Activated CD4-positive, alpha-beta T cell treated with anti-CD3 and anti-CD28 coated beads for 36 hours (primary cell): ENCODE measurements at regions not wholly inside any gene's neighbourhood (a gene's known extent, or its start where the extent isn't known, plus 50 kb on each side); places are given as distances from the start of the nearest gene placed in this dataset.
"Not testable (repeated sequence)": the region's sequence is repeated elsewhere in the genome, so short reads cannot be mapped to it uniquely, and the experiment has no call there.

Experiments used
- ATAC-seq: fragments of 200-7000 bp; cut with Tn5 transposase; one replicate; pipeline ENCODE4 v1.10.0; 2021; ENCODE audit warnings: mild to moderate bottlenecking, moderate library complexity
- CTCF ChIA-PET: fragments of 350-600 bp; sonication (Branson Sonifier 250); formaldehyde crosslinking; loops from one replicate; lab custom pipeline; 2021; ENCODE audit warnings: antibody characterized with exemption; lab: Charles Lee
- POLR2A ChIA-PET: fragments of 350-600 bp; sonication (Branson Sonifier 250); formaldehyde crosslinking; loops from one replicate; lab custom pipeline; 2021; ENCODE audit warnings: antibody characterized with exemption, inconsistent platforms; lab: Charles Lee
- DNase-seq: peaks from one replicate; pipeline ENCODE4 v3.0.0-alpha.2; 2020
- H3K27ac Mint-ChIP-seq: one replicate; pipeline ENCODE4 v1.8.0; 2021; ENCODE audit warnings: mixed read lengths
- H3K27me3 Mint-ChIP-seq: one replicate; pipeline ENCODE4 v1.8.0; 2021; ENCODE audit warnings: mixed read lengths
- H3K36me3 Mint-ChIP-seq: one replicate; pipeline ENCODE4 v1.8.0; 2021; ENCODE audit warnings: low read depth, mixed read lengths
- H3K4me1 Mint-ChIP-seq: one replicate; pipeline ENCODE4 v1.8.0; 2021; ENCODE audit warnings: mixed read lengths
- H3K4me3 Mint-ChIP-seq: one replicate; pipeline ENCODE4 v1.8.0; 2021; ENCODE audit warnings: mild to moderate bottlenecking, moderate library complexity, mixed read lengths
- H3K9me3 Mint-ChIP-seq: one replicate; pipeline ENCODE4 v1.8.0; 2021; ENCODE audit warnings: low read depth, mixed read lengths
- intact Hi-C, 2 experiments: fragments of 100-400 bp; cut with DNase I in 1 of 2; cut with micrococcal nuclease in 1 of 2; formaldehyde crosslinking; loops; one replicate each; pipeline versions ENCODE4 v1.14.2 to v1.15.1; 2022 to 2024; cut with DNase I, micrococcal nuclease

- H3K4me3 Mint-ChIP-seq = no peak overlapping the region
- POLR2A ChIA-PET = no interaction called here
- intact Hi-C loops = no loop called here
- CTCF ChIA-PET = interaction anchor here (0.6 kb wide), 1 partner anchor 132 kb away, joined by 3 read pairs; no protein-coding TSS in a partner anchor
- peaks cover 4% of the 10 kb centered on the region for H3K27me3 Mint-ChIP-seq
- ATAC-seq (no peak), DNase-seq (no peak)
- no peaks in the 10 kb centered on the region for H3K36me3 Mint-ChIP-seq
- no peak overlapping the region for H3K27ac Mint-ChIP-seq
- no peaks in the 10 kb centered on the region for H3K4me1 Mint-ChIP-seq
- H3K9me3 Mint-ChIP-seq = peaks cover 6% of the 10 kb centered on the region
Observed at GRCh38 chr19:31534231-31534630, 185.0 kb upstream of the TSHZ3 start.

- Mint-ChIP-seq H3K27me3 (peaks cover 4% of the 10 kb centered on the region), H3K36me3 (no peaks in the 10 kb centered on the region), H3K4me1 (no peaks in the 10 kb centered on the region), H3K9me3 (peaks cover 6% of the 10 kb centered on the region), H3K4me3 (no peak overlapping the region), H3K27ac (no peak overlapping the region)
- ChIA-PET CTCF (no interaction called here), POLR2A (no interaction called here)
- intact Hi-C loops = no loop called here
- ATAC-seq = no peak
- no peak for DNase-seq
Observed at GRCh38 chr19:31534786-31535657, 185.8 kb upstream of the TSHZ3 start.

- Mint-ChIP-seq H3K4me3 (no peak overlapping the region), H3K9me3 (peaks cover 6% of the 10 kb centered on the region), H3K4me1 (no peaks in the 10 kb centered on the region), H3K36me3 (no peaks in the 10 kb centered on the region), H3K27me3 (peaks cover 4% of the 10 kb centered on the region), H3K27ac (no peak overlapping the region)
- ATAC-seq (no peak), DNase-seq (no peak)
- intact Hi-C loops = no loop called here
- ChIA-PET POLR2A (no interaction called here), CTCF (no interaction called here)
Observed at GRCh38 chr19:31535691-31536460, 186.6 kb upstream of the TSHZ3 start.

GRCh38 chr19:31537136-31537535 lies 187.9 kb upstream of the TSHZ3 start:
- Mint-ChIP-seq H3K4me3 (no peak overlapping the region), H3K27ac (no peak overlapping the region), H3K27me3 (peaks cover 3% of the 10 kb centered on the region), H3K4me1 (no peaks in the 10 kb centered on the region), H3K9me3 (peaks cover 6% of the 10 kb centered on the region), H3K36me3 (no peaks in the 10 kb centered on the region)
- ATAC-seq (no peak), DNase-seq (no peak)
- POLR2A ChIA-PET = no interaction called here
- intact Hi-C loops = no loop called here
- CTCF ChIA-PET = no interaction called here

GRCh38 chr19:31537902-31538301 lies 188.7 kb upstream of the TSHZ3 start:
- H3K4me1 Mint-ChIP-seq, ATAC-seq, intact Hi-C loops, H3K4me3 Mint-ChIP-seq, H3K9me3 Mint-ChIP-seq, DNase-seq, CTCF ChIA-PET, H3K27me3 Mint-ChIP-seq, H3K36me3 Mint-ChIP-seq, H3K27ac Mint-ChIP-seq: not testable (repeated sequence)
- POLR2A ChIA-PET = interaction anchor here (0.6 kb wide), 1 partner anchor 957 kb away, joined by 3 read pairs; no protein-coding TSS in a partner anchor

- POLR2A ChIA-PET = no interaction called here
Observed at GRCh38 chr19:31538879-31539278, 189.6 kb upstream of the TSHZ3 start.

GRCh38 chr19:31539386-31539785 lies 190.2 kb upstream of the TSHZ3 start:
- no peak overlapping the region for H3K27ac Mint-ChIP-seq
- DNase-seq (no peak), ATAC-seq (no peak)
- ChIA-PET POLR2A (no interaction called here), CTCF (no interaction called here)
- intact Hi-C loops = no loop called here
- H3K4me3 Mint-ChIP-seq = no peak overlapping the region
- peaks cover 3% of the 10 kb centered on the region for H3K27me3 Mint-ChIP-seq
- H3K36me3 Mint-ChIP-seq = no peaks in the 10 kb centered on the region
- no peaks in the 10 kb centered on the region for H3K4me1 Mint-ChIP-seq
- peaks cover 6% of the 10 kb centered on the region for H3K9me3 Mint-ChIP-seq

More at GRCh38 chr19:31538879-31539278, 189.6 kb upstream of the TSHZ3 start:
- Mint-ChIP-seq H3K27ac (no peak overlapping the region), H3K36me3 (no peaks in the 10 kb centered on the region), H3K27me3 (peaks cover 3% of the 10 kb centered on the region), H3K9me3 (peaks cover 6% of the 10 kb centered on the region), H3K4me1 (no peaks in the 10 kb centered on the region), H3K4me3 (no peak overlapping the region)
- no peak for DNase-seq
- CTCF ChIA-PET = no interaction called here
- intact Hi-C loops = no loop called here
- no peak for ATAC-seq

GRCh38 chr19:31541396-31541795 lies 192.2 kb upstream of the TSHZ3 start:
- H3K4me3 Mint-ChIP-seq = no peak overlapping the region

GRCh38 chr19:31543456-31543855 lies 194.2 kb upstream of the TSHZ3 start:
- no peaks in the 10 kb centered on the region for H3K9me3 Mint-ChIP-seq
- H3K27ac Mint-ChIP-seq = no peak overlapping the region
- intact Hi-C loops = loop anchor here in 1 of 2 experiments (10.0 kb wide), 1 partner anchor 879 kb away; no protein-coding TSS in a partner anchor
- DNase-seq = no peak
- POLR2A ChIA-PET = no interaction called here
- no peaks in the 10 kb centered on the region for H3K36me3 Mint-ChIP-seq
- H3K27me3 Mint-ChIP-seq = peaks cover 3% of the 10 kb centered on the region
- CTCF ChIA-PET = no interaction called here
- no peak overlapping the region for H3K4me3 Mint-ChIP-seq
- H3K4me1 Mint-ChIP-seq = no peaks in the 10 kb centered on the region
- ATAC-seq = no peak

More at GRCh38 chr19:31541396-31541795, 192.2 kb upstream of the TSHZ3 start:
- intact Hi-C loops = loop anchor here in 1 of 2 experiments (10.0 kb wide), 1 partner anchor 877 kb away; no protein-coding TSS in a partner anchor
- Mint-ChIP-seq H3K36me3 (no peaks in the 10 kb centered on the region), H3K27ac (no peak overlapping the region), H3K4me1 (no peaks in the 10 kb centered on the region), H3K27me3 (peaks cover 3% of the 10 kb centered on the region), H3K9me3 (peaks cover 6% of the 10 kb centered on the region)
- ATAC-seq = no peak
- DNase-seq = no peak
- ChIA-PET POLR2A (interaction anchor here (0.7 kb wide), 1 partner anchor 743 kb away, joined by 3 read pairs; no protein-coding TSS in a partner anchor), CTCF (no interaction called here)

GRCh38 chr19:31545777-31546176 lies 196.5 kb upstream of the TSHZ3 start:
- Mint-ChIP-seq H3K27me3 (peaks cover 3% of the 10 kb centered on the region), H3K4me3 (no peak overlapping the region), H3K27ac (no peak overlapping the region), H3K4me1 (no peaks in the 10 kb centered on the region), H3K9me3 (no peaks in the 10 kb centered on the region), H3K36me3 (no peaks in the 10 kb centered on the region)
- intact Hi-C loops = loop anchor here in 1 of 2 experiments (10.0 kb wide), 1 partner anchor 881 kb away; no protein-coding TSS in a partner anchor
- DNase-seq (no peak), ATAC-seq (no peak)
- ChIA-PET POLR2A (no interaction called here), CTCF (no interaction called here)

GRCh38 chr19:31546205-31546960 lies 197.1 kb upstream of the TSHZ3 start:
- Mint-ChIP-seq H3K9me3 (no peaks in the 10 kb centered on the region), H3K36me3 (no peaks in the 10 kb centered on the region), H3K4me1 (no peaks in the 10 kb centered on the region), H3K27me3 (peaks cover 2% of the 10 kb centered on the region), H3K27ac (no peak overlapping the region), H3K4me3 (no peak overlapping the region)
- POLR2A ChIA-PET = interaction anchor here (0.7 kb wide), 1 partner anchor 16 kb away, joined by 3 read pairs; no protein-coding TSS in a partner anchor
- DNase-seq (no peak), ATAC-seq (no peak)
- intact Hi-C loops = loop anchor here in 1 of 2 experiments (10.0 kb wide), 1 partner anchor 882 kb away; no protein-coding TSS in a partner anchor
- CTCF ChIA-PET = no interaction called here
